Tibial artery (tissue), 4 donors: ENCODE measurements at regions not wholly inside any gene's neighbourhood (a gene's known extent, or its start where the extent isn't known, plus 50 kb on each side); places are given as distances from the start of the nearest gene placed in this dataset.

ENCODE experiments used
- DNase-seq, 2 donors: peaks; one replicate each; pipeline ENCODE4 v3.0.0-alpha.2; 2019
- H3K27ac ChIP-seq, 2 donors: fragments of 200-600 bp; sonication (generic) in 1 of 2; 1 replicate in 1 of 2; 2 replicates in 1 of 2; pipeline ENCODE4 v1.5.1; 2018 to 2019; ENCODE audit warnings: mild to moderate bottlenecking in 1 of 2
- H3K27me3 ChIP-seq, 2 donors: fragments of 200-600 bp; sonication (generic) in 1 of 2; one replicate each; pipeline versions ENCODE4 v1.5.1 to v1.6.0; 2016 to 2019
- H3K36me3 ChIP-seq, 3 donors: fragments of 200-600 bp; sonication (generic) in 2 of 3; one replicate each; pipeline ENCODE4 v1.5.1; 2016 to 2019; ENCODE audit warnings: mild to moderate bottlenecking in 2 of 3
- H3K4me1 ChIP-seq, 4 donors: fragments of 200-600 bp; sonication (generic) in 2 of 4; 1 replicate in 3 of 4; 2 replicates in 1 of 4; pipeline ENCODE4 v1.5.1; 2016 to 2019
- H3K4me3 ChIP-seq, 2 donors: fragments of 200-600 bp; sonication (generic) in 1 of 2; 1 replicate in 1 of 2; 2 replicates in 1 of 2; pipeline ENCODE4 v1.5.1; 2018 to 2019; ENCODE audit warnings: mild to moderate bottlenecking in 2 of 2
- H3K9me3 ChIP-seq, 3 donors: fragments of 200-600 bp; sonication (generic) in 1 of 3; one replicate each; pipeline ENCODE4 v1.5.1; 2016 to 2019
- CTCF ChIP-seq, 2 experiments: fragments of 200-600 bp in 1 of 2; fragments of 450-650 bp in 1 of 2; IDR thresholded peaks; one replicate each; pipeline ENCODE4 v1.5.1; 2017 to 2019; ENCODE audit warnings: antibody characterized with exemption in 2 of 2, mild to moderate bottlenecking in 1 of 2, moderate library complexity in 1 of 2
- intact Hi-C: fragments of 100-400 bp; cut with DNase I; formaldehyde crosslinking; loops from one replicate; pipeline ENCODE4 v1.15.0; 2023; ENCODE audit warnings: low total_unique reads

- H3K36me3 ChIP-seq, result no peaks in the 10 kb centered on the region
- no peaks in the 10 kb centered on the region for H3K9me3 ChIP-seq
- H3K27ac ChIP-seq, result no peak overlapping the region
- no peak for TF ChIP-seq CTCF (IDR thresholded peaks at IDR 0.05)
- DNase-seq, result no peak
- intact Hi-C loops, result no loop called here
- H3K4me1 ChIP-seq, result peaks cover 0 to 12% (median 0%) of the 10 kb centered on the region in 4 donors
- no peaks in the 10 kb centered on the region for H3K27me3 ChIP-seq
- no peak overlapping the region for H3K4me3 ChIP-seq
Measured at GRCh38 chr12:69002969-69003368, 70.0 kb upstream of the CPM start.

GRCh38 chr12:69003991-69004390 is 71.0 kb upstream of the CPM start:
- no peaks in the 10 kb centered on the region for H3K36me3 ChIP-seq
- no peak for TF ChIP-seq CTCF (IDR thresholded peaks at IDR 0.05)
- H3K9me3 ChIP-seq, result no peaks in the 10 kb centered on the region
- H3K4me3 ChIP-seq, result no peak overlapping the region
- no peaks in the 10 kb centered on the region for H3K27me3 ChIP-seq
- peaks cover 0 to 12% (median 0%) of the 10 kb centered on the region in 4 donors for H3K4me1 ChIP-seq
- DNase-seq, result no peak
- intact Hi-C loops, result no loop called here
- no peak overlapping the region for H3K27ac ChIP-seq

GRCh38 chr12:69007101-69007854 is 74.3 kb upstream of the CPM start:
- no peaks in the 10 kb centered on the region for H3K27me3 ChIP-seq
- no peaks in the 10 kb centered on the region for H3K36me3 ChIP-seq
- no peak for DNase-seq
- TF ChIP-seq CTCF (IDR thresholded peaks at IDR 0.05), result no peak
- no peaks in the 10 kb centered on the region for H3K9me3 ChIP-seq
- intact Hi-C loops, result no loop called here
- peaks cover 0 to 12% (median 0%) of the 10 kb centered on the region in 4 donors for H3K4me1 ChIP-seq
- H3K27ac ChIP-seq, result no peak overlapping the region
- H3K4me3 ChIP-seq, result no peak overlapping the region

GRCh38 chr12:69007855-69008351 is 74.9 kb upstream of the CPM start:
- no peak for DNase-seq
- no peaks in the 10 kb centered on the region for H3K27me3 ChIP-seq
- no peak for TF ChIP-seq CTCF (IDR thresholded peaks at IDR 0.05)
- H3K4me3 ChIP-seq, result no peak overlapping the region
- no peak overlapping the region for H3K27ac ChIP-seq
- peaks cover 0 to 12% (median 0%) of the 10 kb centered on the region in 4 donors for H3K4me1 ChIP-seq
- H3K36me3 ChIP-seq, result no peaks in the 10 kb centered on the region
- intact Hi-C loops, result no loop called here
- H3K9me3 ChIP-seq, result no peaks in the 10 kb centered on the region

- TF ChIP-seq CTCF (IDR thresholded peaks at IDR 0.05), result no peak
- Histone ChIP-seq H3K9me3 (no peaks in the 10 kb centered on the region), H3K36me3 (no peaks in the 10 kb centered on the region), H3K27me3 (no peaks in the 10 kb centered on the region), H3K4me1 (peaks cover 0 to 12% (median 0%) of the 10 kb centered on the region in 4 donors), H3K4me3 (no peak overlapping the region), H3K27ac (no peak overlapping the region)
- intact Hi-C loops, result no loop called here
- no peak for DNase-seq
Measured at GRCh38 chr12:69008520-69008919, 75.5 kb upstream of the CPM start.
